NCI-H1417 treated with DMSO at 0.1 percent for 48 hours (cell line): ENCODE measurements at regions not wholly inside any gene's neighbourhood (a gene's known extent, or its start where the extent isn't known, plus 50 kb on each side); places are given as distances from the start of the nearest gene placed in this dataset.

Source experiments
- DNase-seq: peaks from one replicate; lab custom pipeline; 2025; lab: John Stamatoyannopoulos, UW

GRCh38 chr3:78148986-78149717 is 1109.3 kb downstream of the ROBO2 start:
- DNase-seq, result no peak

- DNase-seq, result no peak
These were observed 1114.1 kb downstream of the ROBO2 start for GRCh38 chr3:78153973-78154372.

- no peak for DNase-seq
These were observed 1114.8 kb downstream of the ROBO2 start for GRCh38 chr3:78154521-78155186.

GRCh38 chr3:78161736-78162135 is 1121.8 kb downstream of the ROBO2 start:
- no peak for DNase-seq

- no peak for DNase-seq
These were observed 1123.5 kb downstream of the ROBO2 start for GRCh38 chr3:78163379-78163778.

DNA sequence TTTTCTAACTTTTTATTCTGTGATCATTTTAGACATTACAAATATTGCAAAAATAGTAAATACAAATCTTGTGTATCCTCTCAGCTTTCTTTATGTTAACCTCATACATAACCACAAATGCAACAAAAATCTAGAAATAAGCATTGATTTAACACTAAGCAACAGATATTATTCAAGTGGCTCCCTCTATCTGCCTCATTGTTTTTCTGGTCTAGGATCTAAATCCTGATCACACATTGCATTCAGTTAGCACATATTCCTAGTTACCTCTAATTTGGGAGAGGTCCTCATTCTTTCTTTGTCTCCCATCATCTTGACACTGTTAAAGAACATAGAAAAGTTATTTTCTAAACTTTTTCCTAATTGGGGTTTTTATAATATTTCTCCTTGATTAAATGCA is 1126.0 kb downstream of the ROBO2 start:
- DNase-seq, result no peak

GRCh38 chr3:78174821-78175220 is 1134.9 kb downstream of the ROBO2 start:
- DNase-seq, result no peak

DNA sequence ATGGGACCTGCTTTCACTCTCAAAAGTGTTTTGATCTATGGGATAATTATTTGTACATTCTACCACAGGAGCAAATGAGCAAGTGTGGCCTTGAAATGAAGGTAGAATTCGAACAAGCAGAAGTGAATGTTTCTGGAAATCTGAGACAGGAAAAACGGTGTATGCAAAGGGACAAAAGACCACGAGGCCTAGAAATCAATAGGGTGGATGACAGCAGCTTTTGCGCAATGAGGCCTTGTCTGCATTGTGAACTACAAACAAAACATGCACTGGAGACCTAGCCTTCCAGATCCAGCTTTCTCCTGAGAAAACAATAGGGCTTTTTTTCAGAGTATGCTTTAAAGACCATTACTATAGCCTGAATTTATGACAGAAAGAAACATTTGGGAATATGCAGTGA is 1137.0 kb downstream of the ROBO2 start:
- DNase-seq, result no peak

GRCh38 chr3:78177780-78178179 is 1137.9 kb downstream of the ROBO2 start:
- no peak for DNase-seq

GRCh38 chr3:78178209-78178608 is 1138.3 kb downstream of the ROBO2 start:
- DNase-seq, result no peak

DNA sequence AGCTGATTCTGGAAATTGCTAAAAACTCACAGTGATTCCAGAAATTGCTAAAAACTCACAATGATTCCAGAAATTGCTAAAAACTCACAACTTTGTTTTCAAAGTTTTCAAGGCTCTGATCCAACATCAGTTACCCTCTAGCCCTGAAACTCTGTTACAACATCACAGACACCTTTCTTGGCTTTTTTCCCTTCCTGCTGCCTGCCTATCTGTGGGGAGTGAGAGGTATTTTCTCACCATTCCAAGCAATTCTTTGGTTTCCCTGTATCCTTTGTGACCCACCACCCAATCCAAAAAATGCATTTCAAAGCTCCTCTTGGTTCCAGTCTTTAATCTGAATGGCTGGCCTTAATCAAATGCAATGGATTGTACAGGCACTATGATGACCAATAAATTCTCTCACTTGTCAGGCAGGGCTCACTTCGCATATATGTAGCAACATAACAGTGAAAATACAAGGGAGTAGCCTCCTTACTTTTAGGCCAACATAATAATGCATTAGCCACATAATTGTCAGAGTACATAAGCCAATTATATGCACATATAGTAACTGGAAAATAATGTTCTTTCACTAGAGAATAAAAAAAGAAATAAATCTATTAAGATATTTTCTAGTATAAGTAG is 1139.0 kb downstream of the ROBO2 start:
- DNase-seq, result no peak

DNA sequence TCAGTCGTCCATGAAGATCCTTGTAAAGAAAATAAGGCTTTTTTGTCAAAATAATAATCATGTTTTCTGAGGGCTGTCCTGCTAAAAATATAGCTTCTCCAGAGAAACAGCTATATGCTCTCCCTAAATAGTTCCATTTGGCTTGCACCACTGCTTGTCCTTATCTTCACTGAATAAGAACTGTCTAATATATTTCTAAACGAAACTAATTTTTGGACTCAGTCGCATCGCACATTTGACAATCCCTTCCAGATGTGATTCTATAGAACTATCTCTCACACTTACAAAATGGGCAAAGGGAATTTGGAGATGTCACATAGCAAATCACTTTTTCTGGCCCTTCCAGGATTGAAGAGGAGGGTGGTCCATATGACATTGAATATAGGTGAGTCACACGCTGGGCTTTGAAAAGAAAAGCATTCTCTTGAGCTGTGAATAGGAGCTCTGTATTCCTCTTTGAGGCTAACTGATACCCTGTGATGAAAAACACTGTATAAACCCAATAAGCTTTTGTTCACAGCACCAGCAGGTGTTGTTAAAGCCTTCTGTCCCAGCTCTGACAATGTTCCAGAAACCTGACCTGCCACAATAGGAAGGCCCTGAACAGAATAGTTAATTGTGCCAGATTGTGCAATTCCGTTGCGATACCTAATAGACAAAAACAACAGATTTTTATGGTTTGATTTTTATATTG is 1144.2 kb downstream of the ROBO2 start:
- DNase-seq, result no peak

DNA sequence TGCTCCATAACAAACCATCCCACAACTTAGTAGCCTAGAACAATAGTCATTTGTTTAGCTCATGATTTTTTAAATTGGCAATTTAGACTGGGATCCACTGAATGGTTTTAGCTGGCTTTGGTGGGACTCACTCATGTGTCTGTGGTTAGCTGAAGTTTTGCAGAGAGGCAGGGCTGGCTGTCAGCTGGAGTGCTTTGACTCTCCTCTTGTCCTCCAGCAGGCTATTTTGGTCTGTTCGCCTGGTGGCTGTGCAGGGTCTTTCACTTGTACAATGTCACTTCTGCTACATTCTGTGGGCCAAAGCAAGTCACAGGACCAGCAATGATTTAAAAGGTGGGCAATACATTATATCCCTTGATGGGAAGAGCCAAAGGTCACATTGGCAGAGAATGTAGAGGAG is 1146.5 kb downstream of the ROBO2 start:
- DNase-seq, result no peak

- DNase-seq, result no peak
These were observed 1161.2 kb downstream of the ROBO2 start for GRCh38 chr3:78201091-78201490.

- DNase-seq, result no peak
These were observed 1165.1 kb downstream of the ROBO2 start for GRCh38 chr3:78204977-78205376.

DNA sequence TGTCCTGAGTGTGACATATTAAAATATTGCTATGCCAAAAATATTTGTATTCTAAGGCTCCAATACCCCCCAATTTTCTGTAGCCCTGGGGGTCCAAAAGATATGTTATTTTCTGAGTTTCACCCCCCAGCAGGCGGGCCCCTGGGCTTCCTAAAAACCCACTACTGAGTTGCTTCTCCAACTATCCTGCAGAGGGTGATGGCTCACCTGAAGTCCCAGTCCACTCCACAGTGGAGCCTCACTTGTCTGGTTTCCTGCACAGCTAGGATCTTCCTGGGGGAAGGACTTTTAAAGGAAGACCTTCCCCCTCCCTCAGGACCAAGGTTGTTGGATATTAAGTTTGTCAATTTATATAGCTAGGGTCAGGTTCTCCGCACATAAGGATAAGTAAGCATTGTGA is 1181.4 kb downstream of the ROBO2 start:
- no peak for DNase-seq

DNA sequence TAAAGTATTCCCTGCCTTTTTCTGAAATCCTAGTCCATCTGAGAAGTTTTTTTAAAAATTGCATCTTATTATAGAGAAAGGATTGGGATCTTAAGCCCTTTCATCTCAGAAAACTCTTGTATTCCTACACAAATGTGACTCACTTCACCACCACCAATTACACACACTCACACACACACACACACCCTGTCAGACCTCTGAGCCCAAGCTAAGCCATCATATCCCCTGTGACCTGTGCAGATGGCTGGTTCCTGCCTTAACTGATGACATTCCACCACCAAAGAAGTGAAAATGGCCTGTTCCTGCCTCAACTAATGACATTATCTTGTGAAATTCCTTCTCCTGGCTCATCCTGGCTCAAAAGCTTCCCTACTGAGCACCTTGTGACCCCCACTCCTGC is 1181.9 kb downstream of the ROBO2 start:
- no peak for DNase-seq

GRCh38 chr3:78235841-78236240 is 1195.9 kb downstream of the ROBO2 start:
- no peak for DNase-seq

- DNase-seq, result no peak
These were observed 1198.9 kb downstream of the ROBO2 start for GRCh38 chr3:78238811-78239210.

DNA sequence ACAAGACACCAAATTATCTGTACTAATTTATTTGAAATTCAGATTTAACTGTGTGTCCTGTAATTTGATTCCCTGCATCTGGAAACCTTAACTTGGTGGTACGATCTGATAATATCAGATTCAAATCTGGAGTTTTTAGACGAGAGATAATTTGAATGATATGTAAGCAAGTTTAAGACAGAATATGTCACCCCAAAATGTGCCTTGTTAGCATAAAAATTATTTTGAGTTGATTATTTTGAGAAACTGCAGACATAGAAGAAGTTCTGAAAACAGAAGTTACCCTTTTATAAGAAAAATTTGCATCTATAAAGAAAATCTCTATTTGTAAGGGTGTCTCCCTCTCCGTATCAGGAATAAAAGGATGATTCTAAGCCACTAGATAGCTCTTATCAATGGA is 1202.8 kb downstream of the ROBO2 start:
- DNase-seq, result no peak

DNA sequence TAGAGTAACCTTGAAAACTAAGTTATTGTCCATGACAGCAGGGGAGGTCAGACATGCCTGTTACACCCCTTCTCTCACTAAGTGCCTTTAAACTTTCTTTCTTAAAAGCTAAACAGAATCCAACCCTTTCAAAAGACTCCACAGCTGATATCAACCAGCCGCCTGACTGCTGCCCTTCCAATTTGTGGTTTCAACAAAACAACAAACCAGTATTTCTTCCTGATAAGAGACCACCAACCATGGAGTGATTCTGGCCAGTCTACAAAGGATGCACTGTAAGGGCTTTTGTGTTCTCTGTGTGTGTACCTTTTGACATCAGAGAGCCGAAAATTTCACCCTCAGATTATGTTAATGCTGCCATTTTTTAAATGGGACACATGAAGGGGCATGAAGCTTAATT is 1204.2 kb downstream of the ROBO2 start:
- DNase-seq, result no peak

GRCh38 chr3:78249294-78249693 is 1209.4 kb downstream of the ROBO2 start:
- DNase-seq, result no peak

- no peak for DNase-seq
These were observed 1214.0 kb downstream of the ROBO2 start for GRCh38 chr3:78253860-78254259.
